ENCODE measurements at regions not wholly inside any gene's neighbourhood (a gene's known extent, or its start where the extent isn't known, plus 50 kb on each side); places are given as distances from the start of the nearest gene placed in this dataset.
"Not testable (repeated sequence)": the region's sequence is repeated elsewhere in the genome, so short reads cannot be mapped to it uniquely, and the experiment has no call there.

- no peak for DNase-seq (ENCODE audit: low read depth)
- H3K4me3 ChIP-seq (replicated peaks; ENCODE audit: low read depth, low read length), result no peak overlapping the region
- TF ChIP-seq CTCF (IDR thresholded peaks at IDR 0.05; ENCODE audit: low read length, missing control alignments), result no peak
These were observed 168.0 kb downstream of the LY86 start for GRCh38 chr6:6756526-6756925.

GRCh38 chr6:6758546-6758914, 170.0 kb downstream of the LY86 start:
- TF ChIP-seq CTCF (IDR thresholded peaks at IDR 0.05; ENCODE audit: low read length, missing control alignments), result no peak
- no peak for DNase-seq (ENCODE audit: low read depth)
- H3K4me3 ChIP-seq (replicated peaks; ENCODE audit: low read depth, low read length), result no peak overlapping the region

- H3K4me3 ChIP-seq (replicated peaks; ENCODE audit: low read depth, low read length), result peak overlapping the region; percentile 10
- peak; percentile 82 for DNase-seq (ENCODE audit: low read depth)
- TF ChIP-seq CTCF (IDR thresholded peaks at IDR 0.05; ENCODE audit: low read length, missing control alignments), result peak; percentile 67
These were observed 170.6 kb downstream of the LY86 start for GRCh38 chr6:6758915-6759654.

GRCh38 chr6:6760002-6760401, 171.5 kb downstream of the LY86 start:
- H3K4me3 ChIP-seq (replicated peaks; ENCODE audit: low read depth, low read length), result no peak overlapping the region
- TF ChIP-seq CTCF (IDR thresholded peaks at IDR 0.05; ENCODE audit: low read length, missing control alignments), result no peak
- no peak for DNase-seq (ENCODE audit: low read depth)

- not testable (repeated sequence) for H3K4me3 ChIP-seq (replicated peaks; ENCODE audit: low read depth, low read length); DNase-seq (ENCODE audit: low read depth)
These were observed 174.0 kb downstream of the LY86 start for GRCh38 chr6:6762566-6762965.

GRCh38 chr6:6764764-6765434, 176.4 kb downstream of the LY86 start:
- no peak for DNase-seq (ENCODE audit: low read depth)
- no peak for TF ChIP-seq CTCF (IDR thresholded peaks at IDR 0.05; ENCODE audit: low read length, missing control alignments)
- H3K4me3 ChIP-seq (replicated peaks; ENCODE audit: low read depth, low read length), result no peak overlapping the region

GRCh38 chr6:6766230-6766905, 177.8 kb downstream of the LY86 start:
- no peak overlapping the region for H3K4me3 ChIP-seq (replicated peaks; ENCODE audit: low read depth, low read length)
- DNase-seq (ENCODE audit: low read depth), result no peak
- TF ChIP-seq CTCF (IDR thresholded peaks at IDR 0.05; ENCODE audit: low read length, missing control alignments), result no peak

Measured in fibroblast of pulmonary artery (primary cell).